K562 (cell line): ENCODE measurements at regions not wholly inside any gene's neighbourhood (a gene's known extent, or its start where the extent isn't known, plus 50 kb on each side); places are given as distances from the start of the nearest gene placed in this dataset.

Experiments used
- RFX5 ChIP-seq: IDR thresholded peaks from 2 replicates; pipeline ENCODE4 v1.6.1; 2011; ENCODE audit warnings: low read depth, mild to moderate bottlenecking, improper control_type of control experiment, low read length
- ZBTB40 ChIP-seq, 2 experiments: fragments of 450-650 bp in 1 of 2; sonication (generic) in 1 of 2; formaldehyde crosslinking in 1 of 2; IDR thresholded peaks; 2 replicates each; pipeline versions ENCODE4 v1.7.1 to v1.9.0; 2016 to 2022; ENCODE audit warnings: inconsistent platforms in 1 of 2, mild to moderate bottlenecking in 1 of 2, missing genetic modification reagents in 1 of 2
- ZNF639 ChIP-seq, 2 experiments: fragments of 200-800 bp in 1 of 2; sonication (Bioruptor generic) in 1 of 2; sonication (generic) in 1 of 2; formaldehyde crosslinking in 1 of 2; IDR thresholded peaks in 1 of 2; conservative IDR thresholded peaks in 1 of 2; 2 replicates each; pipeline versions ENCODE4 v1.5.0 to v1.6.1; 2016 to 2020; ENCODE audit warnings: missing compliant biosample characterization in 1 of 2, missing genetic modification characterization in 1 of 2, missing genetic modification reagents in 1 of 2

GRCh38 chr19:46921071-46921470 is 60.3 kb downstream of the ARHGAP35 start (continued):
- TF ChIP-seq ZBTB40 (IDR thresholded peaks at IDR 0.05) (no peak), ZBTB40 (CRISPR knock-in tag; IDR thresholded peaks at IDR 0.05) (no peak), ZNF639 (CRISPR knock-in tag; conservative IDR thresholded peaks at IDR 0.05 in 1 of 2, IDR thresholded peaks at IDR 0.05 in 1 of 2) (no peak), RFX5 (no peak)
